NCI-H748 treated with DMSO at 0.1 percent for 48 hours (cell line): ENCODE measurements at regions not wholly inside any gene's neighbourhood (a gene's known extent, or its start where the extent isn't known, plus 50 kb on each side); places are given as distances from the start of the nearest gene placed in this dataset.

Experiments
- DNase-seq: peaks from one replicate; lab custom pipeline; 2025; lab: John Stamatoyannopoulos, UW

DNA sequence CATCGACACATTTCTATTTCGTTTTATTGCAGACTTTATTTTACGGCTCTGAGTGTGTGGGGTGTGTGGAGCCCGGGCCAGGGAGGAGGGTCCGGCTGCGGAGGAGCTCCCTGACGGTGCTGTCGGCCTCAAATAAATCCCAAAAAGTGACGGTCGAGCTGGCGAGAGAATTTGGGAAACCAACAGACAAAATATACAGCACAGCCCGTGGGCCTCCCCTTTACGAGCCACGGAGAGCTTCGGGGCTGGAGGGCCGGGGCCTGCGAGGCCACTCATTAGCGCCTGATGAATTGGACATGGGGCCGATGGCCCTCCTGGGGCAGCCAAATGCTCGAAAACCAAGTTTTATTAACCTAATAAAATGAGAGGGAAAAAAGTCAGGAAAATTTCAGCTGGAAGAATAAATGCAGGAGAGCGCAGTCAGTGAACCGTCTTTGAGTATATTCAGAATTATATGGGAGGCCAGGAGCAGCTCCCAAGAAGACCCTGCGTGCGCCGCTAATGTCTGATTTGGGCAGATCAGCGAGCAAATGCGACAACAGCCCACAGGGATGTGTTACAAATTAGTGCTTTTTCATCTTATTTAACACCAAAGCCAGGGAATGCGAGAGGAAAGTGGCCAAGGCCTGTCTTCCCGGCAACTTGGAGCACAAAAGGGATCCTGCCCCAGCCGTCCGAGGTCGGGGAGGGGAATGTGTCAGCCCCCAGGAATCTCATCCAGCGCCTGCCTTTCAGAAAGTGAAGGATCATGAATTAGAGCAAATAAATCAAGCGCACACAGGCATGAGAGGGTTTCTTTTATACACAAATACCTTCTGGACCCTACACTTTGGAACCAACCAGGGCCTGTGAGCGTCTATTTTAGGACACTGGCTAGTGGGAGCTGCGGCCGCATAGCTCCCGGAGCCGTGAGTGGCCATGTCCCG lies 249.1 kb downstream of the C16orf95 start:
- no peak for DNase-seq

DNA sequence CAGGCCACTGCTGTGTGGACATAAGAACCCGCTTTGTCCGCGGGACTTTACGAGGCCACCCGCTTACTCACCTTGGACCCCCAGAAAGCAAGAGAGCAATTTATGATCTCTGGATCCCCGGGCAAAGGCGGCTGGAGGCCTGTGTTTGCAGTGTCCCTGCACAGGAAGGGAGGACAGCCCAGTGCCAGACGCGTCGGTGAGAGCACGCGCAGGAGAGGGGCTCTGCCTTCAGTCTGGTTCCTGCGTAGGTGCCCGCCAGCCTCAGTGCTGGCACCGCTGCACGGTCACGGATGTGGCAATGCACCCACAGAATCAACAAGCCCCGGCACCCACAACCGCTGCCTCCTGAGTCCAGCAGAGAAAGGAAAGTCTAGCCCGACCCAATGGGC lies 248.4 kb downstream of the C16orf95 start:
- no peak for DNase-seq

DNA sequence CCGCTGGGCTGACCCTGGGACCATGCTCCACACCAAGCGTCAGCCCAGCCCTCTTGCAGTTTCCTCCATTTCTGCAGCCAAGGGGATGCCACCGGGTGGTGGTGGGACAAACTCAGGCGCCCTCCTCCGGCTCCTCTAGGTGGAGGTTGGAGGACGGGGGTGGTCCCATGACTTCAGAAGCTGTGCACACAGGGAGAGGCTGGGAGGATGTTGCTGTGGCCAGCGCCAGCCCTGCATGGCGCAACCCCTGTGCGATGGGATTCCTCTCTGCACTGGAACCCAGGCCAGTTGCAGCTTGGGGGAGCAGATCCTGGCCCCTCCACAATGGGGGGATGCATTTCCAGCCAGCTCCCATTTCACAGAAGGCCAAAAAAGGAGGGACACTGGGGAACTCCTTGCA lies 246.5 kb downstream of the C16orf95 start:
- DNase-seq: no peak

DNA sequence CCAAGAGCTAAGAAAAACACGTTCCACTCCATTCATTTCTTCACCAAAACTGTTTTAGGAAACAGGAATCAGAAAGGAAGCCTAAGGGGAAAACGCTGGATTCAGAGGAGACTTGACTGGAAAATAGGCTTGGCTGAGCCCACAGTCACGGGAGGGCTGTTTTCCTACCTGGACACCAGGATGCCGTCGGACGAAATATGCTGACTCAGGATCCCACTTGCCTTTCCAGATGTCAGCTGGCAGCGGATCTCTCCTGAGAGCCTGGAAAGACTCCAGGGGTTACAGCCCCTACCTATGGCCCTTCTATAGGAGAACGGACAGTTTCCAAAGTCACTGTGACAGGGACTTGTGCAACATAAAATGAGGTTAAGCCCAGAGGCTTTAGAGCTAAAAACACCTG lies 245.1 kb downstream of the C16orf95 start:
- DNase-seq: no peak

DNA sequence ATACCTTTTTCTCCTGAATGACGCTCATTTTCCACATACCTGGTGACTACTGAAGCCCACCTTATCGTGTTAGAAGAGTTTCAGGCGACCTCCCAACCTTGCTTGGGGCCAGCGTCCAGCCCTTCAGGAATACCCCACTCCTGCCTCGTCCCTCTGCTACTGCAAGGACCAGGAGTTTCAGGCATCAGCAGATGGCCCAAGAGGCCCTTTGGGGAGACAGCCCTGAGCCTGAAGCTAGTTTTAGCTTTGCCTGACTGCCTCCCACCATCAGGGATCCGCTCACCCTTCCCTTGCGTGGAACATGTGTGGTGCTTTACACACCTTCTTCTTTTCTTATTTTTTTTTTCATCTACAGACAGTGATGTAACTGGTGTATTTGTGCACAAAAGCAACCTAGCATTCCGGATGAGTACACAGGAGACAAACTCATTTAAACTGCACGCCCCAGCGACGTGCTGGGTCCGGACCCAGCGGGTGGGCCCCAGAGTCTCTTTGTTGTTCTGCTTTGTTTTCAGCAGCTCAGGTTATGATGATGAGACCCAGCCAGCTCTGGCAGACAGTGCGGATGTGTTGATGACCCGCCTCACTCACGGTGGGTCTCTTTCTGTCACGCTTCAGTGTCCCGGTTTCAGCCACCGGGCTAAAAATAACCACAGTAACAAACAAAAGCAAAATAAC lies 242.4 kb downstream of the C16orf95 start:
- no peak for DNase-seq

DNA sequence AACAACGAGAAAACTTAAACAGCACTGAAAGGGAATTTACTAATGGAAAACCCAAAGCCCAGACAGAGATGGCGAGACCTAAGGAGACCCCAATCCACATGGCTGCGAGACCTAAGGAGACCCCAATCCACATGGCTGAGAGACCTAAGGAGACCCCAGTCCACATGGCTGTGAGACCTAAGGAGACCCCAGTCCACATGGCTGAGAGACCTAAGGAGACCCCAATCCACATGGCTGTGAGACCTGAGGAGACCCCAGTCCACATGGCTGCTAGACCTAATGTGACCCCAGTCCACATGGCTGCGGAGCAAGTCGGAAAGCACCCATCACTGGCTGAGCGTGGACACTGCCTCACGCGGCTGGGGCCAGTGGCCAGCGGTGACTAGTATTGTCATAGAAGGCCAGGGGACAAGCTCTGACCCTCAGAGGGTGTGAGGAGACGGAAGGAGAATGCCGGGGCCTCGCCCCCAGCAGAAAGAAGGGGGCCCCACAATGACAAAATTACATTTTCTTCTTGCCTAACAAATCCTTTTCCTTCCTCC lies 241.8 kb downstream of the C16orf95 start:
- DNase-seq: no peak

DNA sequence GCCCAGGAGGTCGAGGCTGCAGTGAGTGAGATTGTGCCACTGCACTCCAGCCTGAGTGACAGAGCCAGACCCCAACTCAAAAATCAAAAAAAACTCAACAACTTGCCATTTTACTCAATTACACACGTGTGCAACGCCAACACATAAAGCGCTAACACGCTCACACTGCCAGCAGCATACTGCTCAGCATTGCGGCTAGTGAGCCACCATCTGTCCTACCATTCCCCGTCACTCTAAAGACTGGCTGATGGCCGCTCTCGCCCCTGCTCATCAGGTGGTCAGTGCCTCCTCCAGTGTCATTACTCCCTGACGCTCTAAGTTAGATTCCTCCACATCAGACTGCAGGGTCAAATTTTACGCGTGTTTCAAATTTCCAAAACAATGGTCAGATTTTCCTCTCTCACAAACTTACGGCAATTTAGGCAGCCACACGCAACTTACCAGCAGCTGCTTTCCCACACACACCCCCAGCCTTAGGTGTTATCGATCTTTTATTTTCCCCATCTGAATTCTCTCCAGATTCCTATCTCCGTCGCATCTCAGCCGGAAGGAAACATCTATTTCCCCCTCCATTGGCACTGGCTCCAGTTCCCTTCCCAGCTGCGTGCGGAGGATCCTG lies 240.8 kb downstream of the C16orf95 start:
- no peak for DNase-seq

DNA sequence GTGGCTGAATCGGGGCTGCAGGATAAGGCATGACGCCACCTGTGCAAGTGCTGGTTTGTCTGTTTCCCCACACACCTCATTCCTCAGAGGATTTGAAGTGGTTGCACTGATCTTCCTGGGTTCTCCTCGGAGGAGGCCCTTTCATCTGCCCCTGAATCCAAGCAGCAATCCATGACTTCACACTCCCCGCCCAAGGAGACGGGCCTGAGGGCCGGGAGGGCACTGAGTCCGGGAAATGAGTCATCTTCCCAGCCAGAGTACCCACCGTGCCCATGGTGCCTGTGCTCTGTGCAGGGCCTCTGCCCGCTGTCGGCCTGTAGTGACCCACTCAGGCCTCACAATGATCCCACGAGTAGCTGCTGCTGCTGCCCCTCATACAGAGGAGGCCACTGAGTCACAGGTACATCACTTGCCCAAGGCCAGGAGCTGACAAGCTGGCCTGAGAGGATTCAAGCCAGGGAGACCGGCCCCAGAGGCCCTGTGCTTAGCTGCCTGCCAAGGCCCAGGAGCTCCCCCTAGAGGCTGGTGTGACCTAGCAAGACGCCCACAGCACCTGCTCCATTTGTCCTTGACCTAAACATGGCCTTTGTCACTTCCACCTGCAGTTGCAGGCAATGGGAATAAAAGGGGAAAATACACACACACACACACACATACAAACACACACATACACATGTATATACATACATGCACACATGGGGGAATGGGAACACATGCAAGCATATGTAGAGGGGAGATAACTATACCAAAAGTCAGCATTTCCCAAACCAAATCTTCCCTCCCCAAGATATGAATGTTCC lies 240.0 kb downstream of the C16orf95 start:
- DNase-seq: no peak

DNA sequence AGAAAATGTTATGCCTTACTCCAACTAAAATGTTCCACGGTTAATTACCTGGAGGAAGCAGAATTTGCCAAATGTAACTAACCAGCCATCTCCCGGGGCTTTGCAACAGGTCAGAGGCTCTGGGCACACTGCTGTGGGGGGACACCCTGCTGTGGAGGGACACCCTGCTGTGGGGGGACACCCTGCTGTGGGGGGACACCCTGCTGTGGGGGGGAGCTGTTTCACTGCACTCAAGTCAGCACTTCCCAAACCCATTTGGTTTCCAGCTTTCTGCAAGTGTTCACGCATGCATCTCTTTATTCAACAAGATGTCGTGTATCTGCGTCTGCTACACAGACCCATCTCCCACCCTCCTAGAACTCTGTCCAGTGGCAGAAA lies 239.5 kb downstream of the C16orf95 start:
- DNase-seq: no peak

DNA sequence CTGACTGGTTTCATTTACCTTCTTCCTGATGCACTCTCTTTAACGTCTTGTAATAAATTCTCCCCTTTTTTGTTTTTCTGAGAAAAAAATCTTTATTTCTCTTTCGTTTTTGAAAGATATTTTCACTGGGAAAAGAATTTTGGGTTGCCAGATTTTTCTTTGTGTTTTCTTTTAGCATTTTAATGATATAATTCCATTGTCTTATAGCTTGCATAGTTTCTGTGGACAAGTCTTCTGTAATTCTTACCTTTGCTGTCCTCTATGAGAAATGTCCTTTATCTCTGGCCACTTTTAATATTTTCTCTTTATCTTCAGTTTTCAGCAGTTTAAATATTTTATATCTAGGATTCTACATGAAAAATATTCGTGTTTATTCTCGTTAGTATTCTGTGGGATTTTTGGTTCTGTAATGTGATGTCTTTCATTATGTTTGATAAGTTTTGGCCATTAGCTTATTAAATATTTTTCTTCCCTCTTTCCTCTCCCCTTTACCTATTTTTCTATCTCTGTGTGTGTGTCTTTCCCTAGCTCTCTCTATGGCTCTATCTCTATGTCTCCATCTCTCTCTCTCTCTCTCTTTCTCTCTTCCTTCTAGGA lies 236.5 kb downstream of the C16orf95 start:
- DNase-seq: no peak

DNA sequence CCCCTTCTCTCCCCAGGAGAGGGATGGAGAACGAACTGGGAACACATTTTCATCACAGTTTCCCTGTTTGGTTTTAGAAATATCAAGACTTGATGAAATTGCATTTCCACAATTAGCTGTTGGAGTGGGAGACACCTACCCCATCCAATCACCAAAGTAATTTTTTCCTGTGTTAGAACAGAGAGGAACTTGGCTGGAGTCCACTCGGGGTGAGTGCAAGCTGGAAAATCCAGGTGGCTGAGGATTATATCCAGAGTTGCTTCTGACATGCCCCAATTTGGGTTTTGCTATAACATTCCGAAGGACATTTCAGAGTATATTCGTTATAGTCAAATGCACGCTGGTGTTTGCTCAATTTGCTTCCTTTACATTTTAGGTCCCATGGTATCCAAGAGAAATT lies 231.8 kb downstream of the C16orf95 start:
- no peak for DNase-seq

DNA sequence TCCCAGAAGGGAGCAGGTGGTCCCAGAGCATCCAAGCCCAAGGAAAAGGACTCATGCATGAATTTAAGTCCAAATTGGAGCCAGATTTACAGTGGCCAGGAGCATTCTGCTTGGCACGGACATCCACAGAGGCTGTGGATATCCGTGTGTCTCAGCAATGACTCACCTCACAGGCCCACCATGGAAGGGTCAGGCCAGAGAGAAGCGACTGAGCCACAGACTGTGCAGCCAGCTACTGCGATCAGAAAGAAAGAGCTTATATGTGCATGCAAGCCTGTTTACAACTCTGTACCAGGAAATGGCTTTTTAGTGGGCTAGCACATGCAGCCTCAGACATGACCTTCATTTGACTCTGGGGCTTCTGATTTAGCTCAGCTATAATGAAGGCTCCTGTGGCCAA lies 231.0 kb downstream of the C16orf95 start:
- no peak for DNase-seq

DNA sequence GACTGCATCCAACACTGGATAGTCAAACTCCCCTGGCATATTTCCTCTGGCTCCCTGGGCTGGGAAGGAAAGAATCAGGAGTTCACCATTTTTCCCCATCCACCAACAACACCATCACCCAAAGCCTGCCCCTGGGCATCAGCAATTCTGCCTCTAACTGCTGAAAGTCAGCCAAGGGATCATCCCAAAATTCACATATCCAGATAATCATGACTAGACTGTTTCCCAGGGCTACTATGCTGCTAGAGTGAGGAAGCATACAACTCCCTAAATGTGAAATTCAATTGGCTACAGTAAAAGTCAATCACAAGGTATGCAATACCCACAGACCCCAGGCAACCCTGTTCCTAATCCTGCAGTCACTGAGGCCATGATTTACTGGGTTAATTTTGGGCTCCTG lies 230.6 kb downstream of the C16orf95 start:
- DNase-seq: no peak

DNA sequence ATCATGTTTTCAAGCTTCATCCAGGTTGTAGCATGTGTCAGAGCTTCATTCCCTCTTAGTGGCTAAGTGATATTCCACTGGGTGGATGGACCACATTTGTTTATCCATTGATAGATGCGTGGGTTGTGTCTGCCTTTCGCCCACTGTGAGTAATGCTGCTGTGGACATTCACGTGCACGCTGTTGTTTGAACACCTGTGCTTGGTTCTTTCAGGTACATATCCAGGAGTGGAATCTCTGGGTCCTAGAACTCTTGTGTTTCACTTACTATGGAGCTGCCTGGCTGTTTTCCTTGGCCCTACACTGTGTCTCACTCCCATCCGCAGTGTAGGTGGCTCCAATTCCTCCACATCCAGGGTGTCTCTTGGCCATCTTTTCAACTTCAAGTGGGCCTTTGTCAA lies 224.2 kb downstream of the C16orf95 start:
- no peak for DNase-seq

DNA sequence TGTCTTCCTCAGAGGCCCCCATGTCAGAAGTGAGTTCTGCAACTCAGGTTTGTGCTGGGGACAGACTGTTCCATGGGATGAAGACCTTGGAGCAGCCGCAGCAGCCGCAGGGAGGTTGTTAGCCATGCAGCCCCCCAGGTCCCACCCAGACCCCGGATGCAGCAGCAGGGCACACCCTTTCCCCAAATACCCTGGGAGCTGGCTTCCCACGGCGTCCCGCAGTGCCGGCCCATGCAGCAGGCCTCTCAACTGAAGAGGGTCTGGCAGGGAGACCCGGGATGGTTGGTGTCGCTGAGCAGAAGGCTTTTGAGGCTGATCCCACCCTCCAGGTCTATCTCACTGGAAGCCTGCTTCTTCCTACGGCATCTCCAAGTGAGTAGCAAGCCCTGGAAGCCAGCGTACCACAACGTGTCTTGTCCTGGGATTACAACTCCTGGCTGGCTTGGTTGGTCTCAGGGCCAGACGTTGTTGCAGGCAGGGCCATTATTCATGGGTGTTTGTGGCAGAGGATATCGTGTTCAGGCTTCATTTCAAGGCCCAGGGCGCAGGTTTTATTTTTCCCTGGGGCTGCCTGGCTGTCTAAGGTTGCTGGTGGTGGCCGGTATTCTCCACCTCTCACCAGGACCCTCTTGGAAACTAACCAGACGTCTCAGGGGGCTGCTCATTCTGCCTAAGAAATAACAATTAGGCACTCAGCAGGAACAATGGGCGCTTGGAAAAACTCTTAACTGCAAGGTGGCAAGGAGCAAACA lies 223.2 kb downstream of the C16orf95 start:
- DNase-seq: no peak

DNA sequence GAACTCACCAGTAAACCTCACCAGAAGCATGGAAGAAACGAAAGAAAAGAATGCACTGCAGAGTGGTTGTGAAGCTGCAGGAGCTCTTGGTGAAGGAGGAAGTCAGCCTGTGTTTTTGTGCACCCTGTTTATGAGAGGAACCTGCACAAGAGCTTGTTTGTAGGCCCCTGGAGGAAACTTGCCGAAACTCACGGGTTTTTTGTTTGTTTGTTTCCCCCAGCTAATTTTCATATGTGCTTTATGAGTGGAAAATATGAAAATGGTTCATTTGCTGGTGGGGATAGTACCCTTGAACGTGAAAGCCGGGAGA lies 222.7 kb downstream of the C16orf95 start:
- no peak for DNase-seq

DNA sequence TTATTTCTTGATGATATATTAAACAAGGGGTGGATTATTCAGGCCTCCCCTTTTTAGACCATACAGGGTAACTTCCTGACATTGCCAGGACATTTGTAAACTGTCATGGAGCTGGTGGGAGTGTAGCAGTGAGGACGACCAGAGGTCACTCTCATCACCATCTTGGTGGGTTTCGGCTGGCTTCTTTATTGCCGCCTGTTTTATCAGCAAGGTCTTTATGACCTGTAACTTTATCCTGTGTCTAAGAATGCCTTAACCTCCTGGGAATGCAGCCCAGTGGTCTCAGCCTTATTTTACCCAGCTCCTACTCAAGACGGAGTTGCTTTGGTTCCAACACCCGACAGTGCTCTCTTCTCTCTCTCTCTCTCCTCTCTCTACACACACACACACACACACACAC lies 221.9 kb downstream of the C16orf95 start:
- DNase-seq: no peak

DNA sequence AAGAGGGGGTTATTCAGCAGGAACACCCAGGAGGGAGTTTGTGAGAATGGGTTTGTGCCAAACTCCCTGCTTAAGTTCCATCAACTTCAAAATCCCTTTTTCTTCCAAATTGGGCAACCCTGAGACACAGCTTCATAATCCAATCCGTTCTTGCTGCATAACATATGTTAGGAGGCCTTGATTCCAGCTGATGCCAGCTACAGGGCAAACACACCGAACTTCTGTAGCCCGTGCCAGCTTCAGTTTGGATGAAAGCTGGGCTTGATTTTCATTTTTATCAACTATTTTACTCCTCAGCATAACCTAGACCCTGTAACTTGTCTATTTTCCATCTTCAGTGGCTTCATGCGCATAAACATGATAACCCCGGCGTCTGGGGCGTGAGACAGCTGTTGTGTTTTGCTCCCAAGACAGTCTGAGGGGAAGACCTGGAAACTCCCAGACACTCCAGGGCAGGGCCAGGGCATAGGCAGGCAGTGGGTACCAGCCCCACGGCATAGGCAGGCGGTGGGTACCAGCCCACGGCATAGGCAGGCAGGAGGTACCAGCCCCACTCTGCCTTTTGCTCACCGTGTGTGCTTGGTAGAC lies 220.4 kb downstream of the C16orf95 start:
- DNase-seq: no peak

DNA sequence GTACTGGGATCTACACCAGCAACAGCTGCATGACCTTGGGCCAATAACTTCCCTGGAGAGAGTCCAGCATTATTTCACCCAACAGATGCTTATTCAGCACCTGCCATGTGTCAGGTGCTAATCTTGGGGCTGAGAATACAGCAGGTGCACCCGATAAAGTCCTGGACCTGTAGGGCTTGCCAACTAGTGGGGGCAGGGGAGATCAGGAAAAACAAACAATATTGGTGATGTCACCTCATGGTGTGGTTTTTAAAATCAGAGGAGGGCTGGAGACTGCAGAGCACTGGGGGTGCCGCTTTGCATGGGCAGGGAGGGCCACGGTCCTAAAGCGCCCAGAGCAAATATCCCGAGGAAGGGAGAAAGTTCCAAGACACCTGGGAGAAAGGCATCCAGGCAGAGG lies 218.8 kb downstream of the C16orf95 start:
- DNase-seq: no peak

DNA sequence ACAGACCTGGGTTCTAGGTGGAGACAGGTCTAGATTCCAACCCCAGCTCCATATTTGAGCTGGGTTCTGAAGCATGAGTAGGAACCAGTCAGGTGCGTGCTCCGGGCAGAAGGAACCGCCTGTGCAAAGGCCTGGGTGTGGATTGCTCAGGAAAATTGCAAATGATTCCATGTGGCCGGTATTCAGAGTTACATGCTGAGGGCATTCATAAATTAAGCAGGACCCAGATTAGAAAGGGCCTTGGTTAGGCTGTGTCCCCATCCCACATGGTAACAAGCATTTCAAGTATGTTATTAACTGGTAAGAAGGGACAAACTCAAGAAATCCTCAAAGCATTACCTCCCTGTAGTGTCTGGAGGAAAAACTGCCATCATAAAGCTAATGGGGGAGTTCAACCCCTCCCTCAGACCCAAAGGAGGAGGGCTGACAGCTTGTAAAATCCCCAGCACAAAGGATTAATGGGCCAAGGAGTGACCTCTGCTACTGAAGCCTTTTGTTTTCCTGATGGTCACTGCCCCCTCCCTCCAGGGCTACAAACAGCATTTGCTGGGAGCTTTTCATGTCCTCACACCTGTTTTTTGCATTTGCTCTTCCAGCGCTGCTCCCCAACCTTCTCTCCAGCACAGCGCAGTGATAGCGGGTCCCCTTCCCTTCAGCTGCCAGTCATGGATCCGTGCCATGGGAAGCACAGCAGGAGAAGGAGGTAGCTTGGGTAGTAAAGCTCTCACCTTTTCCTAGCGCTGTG lies 218.0 kb downstream of the C16orf95 start:
- no peak for DNase-seq
